HUDEP-2 (cell line): ENCODE measurements at regions not wholly inside any gene's neighbourhood (a gene's known extent, or its start where the extent isn't known, plus 50 kb on each side); places are given as distances from the start of the nearest gene placed in this dataset.

Experiments used
- DNase-seq, 76 experiments: peaks; one replicate each; lab custom pipeline; 2025; ENCODE audit not compliant: unreplicated experiment in 76 of 76; lab: John Stamatoyannopoulos, UW

DNA sequence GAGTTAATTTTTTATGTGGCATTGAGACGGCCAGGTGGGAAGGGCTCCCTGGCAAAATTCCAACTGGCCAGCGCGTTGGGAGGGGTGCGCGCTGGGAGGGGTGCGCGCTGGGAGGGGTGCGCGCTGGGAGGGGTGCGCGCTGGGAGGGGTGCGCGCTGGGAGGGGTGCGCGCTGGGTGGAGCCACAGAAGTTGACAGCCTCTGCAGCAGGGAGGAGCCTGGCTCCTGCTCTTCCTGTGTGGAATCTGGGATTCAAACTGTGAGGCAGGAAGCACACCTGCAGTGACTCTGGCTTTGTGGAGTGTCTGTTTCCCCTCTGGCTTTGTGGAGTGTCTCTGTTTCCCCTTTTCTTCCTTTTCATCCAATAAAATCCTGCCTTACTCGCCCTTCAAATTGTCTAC is 147.9 kb upstream of the CBLN2 start:
- no peak for DNase-seq

GRCh38 chr18:72687736-72688135 is 143.6 kb upstream of the CBLN2 start:
- DNase-seq, result no peak

- no peak for DNase-seq
These were observed 131.3 kb upstream of the CBLN2 start for GRCh38 chr18:72675394-72675793.

DNA sequence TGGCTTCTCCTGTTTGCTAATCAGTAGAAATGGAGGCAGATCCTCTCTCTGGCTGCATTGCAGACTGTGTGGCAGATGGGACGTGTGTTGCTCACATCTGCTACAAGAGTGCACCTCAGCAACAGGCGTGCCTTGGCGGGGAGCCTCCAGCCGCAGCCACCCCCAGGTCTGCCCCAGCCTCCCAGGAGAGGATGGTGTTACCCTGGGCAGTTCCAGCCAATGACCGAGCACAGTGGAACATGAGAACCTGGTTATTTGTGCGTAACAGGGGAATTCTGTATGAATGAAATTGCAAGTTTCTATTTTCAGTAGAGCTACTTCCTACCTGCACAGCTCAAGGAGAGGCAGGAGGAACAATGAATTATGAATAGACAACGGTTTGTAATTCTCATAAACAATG is 130.6 kb upstream of the CBLN2 start:
- no peak for DNase-seq

DNA sequence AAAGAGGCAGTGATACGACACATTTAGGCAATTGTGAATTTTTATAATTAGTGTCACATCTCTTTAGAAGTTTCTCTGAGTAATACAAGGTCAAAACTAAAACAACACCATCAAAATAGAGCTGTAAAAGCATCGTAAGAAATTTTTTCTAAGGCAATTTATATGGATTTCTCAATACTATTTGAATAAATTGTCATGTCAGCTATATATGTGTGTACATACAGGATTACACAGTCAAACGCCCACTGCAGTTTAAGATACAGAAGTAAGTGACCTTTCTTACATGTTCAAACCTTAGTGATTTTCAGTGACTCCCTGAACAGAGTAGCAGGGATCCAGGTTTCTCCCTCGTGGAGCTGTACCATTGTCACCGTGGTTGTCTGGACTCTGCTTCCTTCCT is 129.1 kb upstream of the CBLN2 start:
- no peak for DNase-seq

DNA sequence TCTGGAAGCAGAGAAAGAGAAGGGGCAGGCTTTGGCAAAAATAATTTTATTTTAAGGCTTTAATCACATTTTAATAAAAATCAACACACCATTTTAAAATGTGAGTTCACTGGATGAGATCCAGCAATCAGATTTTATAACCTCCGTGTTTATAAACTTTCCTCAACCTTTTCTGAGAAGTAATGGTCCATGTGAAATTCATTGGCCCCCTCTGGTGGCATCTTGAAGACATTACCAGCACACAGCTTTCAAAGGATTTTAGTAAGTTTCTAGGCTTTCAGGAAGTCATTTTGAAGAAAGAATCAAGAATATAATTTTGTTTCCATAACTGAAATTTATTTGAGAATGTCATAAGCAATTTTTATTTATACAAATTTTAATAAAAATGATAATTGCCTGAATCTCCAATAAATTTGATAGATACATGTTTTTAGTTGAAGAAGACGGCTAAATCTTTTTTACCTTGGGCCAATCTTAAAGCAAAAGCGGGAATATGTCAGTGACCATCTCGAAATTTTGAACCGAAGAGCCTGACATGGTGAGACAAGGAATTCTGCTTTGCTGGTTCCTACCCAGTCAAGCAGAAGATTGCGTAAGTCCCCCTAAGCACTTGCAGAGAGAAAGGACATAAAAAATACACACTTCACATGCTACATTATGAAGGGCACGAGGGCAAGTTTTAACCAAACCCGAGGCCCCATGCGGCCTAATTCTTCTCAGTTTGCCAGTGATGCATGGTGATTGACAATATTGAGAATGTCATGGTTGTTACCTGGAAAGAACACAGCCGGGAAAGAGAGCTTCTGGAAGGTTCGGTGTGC is 128.4 kb upstream of the CBLN2 start:
- DNase-seq, result peak in 3 of 76 experiments; percentile 7 to 19 (median 12)

DNA sequence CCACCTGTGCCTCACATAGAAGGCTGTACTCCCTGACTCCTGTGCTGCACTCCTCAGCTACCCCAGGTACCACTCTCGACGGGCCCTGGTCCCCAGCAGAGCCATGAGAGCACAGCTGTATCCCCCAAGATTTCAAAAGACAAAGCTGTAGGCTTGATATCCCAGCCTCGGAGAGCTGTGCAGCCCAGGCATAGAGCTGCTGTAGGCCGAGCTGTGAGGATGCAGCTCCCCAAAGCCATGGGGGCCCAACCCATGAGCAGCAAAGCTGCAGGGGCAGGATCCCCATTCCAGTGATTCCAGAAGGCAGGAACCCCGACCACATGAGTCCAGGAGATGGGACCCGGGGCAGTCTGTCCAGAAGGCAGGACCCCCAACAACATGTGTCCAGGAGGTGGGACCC is 123.8 kb upstream of the CBLN2 start:
- DNase-seq, result no peak

DNA sequence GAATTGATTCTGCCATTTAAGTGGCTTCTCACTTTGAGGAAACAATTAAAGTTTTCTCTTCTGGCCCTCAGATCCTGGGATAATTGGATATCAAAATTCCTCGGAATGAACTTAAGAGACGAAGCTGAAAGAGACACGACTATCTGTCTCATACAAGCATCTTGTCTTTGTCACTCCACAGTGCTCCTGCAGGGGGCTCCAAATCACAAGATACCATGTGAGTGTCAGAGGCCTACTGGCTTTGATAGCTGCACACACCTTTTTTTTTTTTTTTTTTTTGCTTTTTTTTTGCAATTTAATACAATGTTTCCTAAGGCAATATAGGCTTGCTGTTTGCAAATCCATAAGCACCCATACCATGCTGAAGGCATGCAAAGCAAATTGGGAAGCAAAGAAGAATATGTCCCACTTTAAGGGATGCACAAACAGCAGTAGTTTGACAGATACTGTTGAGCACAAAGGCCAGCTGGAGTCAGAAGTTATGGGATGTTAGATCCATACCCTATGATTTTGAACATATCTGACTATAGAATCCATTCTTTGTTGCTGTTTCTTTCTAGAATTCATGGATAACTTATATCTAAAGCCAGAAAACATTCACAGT is 109.0 kb upstream of the CBLN2 start:
- DNase-seq, result peak in 10 of 76 experiments; percentile 1 to 32 (median 14)

DNA sequence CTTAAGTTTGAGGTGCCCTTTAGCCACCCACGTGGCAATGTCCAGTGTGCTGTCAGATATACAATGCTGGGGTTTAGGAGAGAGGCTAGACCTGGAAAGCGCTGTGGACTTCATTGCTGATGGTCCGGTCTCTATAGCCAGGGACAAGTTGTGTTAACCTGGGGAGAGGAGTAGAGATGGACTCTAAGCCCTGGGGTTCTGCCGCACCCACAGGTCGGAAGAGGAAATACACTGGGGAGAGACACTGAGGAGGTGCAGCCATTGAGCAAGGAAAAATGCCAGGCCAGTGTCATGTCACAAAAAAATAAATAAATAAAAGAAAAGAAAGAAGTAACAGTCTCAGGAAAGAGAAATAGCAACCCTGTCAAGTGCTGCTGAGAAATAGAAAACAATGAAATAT is 106.9 kb upstream of the CBLN2 start:
- no peak for DNase-seq

GRCh38 chr18:72648481-72648960 is 104.4 kb upstream of the CBLN2 start:
- DNase-seq, result no peak

- DNase-seq, result no peak
These were observed 103.9 kb upstream of the CBLN2 start for GRCh38 chr18:72648079-72648478.

DNA sequence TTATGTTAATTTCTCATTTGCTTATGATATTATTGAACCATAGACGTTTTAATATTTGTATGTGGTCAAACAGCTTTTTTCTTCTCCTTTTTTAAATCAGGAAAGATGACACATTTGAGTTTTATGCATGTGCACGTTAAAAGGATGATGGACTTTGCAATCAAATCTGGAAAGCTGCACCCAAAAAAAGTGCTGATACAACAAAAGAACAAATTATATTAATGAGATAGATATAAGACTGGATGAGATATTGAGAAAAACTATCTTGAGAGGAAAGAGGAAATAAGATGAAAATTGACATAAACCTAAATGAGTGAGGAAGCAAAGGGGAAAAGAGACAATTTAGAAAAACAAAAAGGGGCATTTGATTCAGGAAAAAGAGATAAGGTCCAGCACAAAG is 96.4 kb upstream of the CBLN2 start:
- no peak for DNase-seq

- DNase-seq, result no peak
These were observed 94.2 kb upstream of the CBLN2 start for GRCh38 chr18:72638376-72638775.

DNA sequence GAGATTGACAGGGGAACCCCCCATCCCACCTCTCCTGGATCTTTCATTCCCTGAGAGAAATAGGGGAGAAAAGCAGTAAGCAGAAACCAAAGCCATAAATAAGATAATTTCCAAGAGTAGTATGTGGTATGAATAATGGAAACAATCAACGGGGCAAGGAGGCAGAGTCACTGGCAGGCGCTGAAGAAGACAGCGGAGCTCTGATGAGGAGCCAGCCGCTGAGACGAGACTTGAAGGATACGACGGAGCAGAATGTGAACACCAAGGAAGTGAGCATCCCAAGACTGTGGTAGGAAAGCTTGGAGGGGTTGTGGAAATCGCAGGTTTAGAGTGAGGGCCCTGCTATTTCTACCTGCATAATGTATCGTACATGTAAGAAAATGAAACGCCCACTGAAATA is 93.6 kb upstream of the CBLN2 start:
- DNase-seq, result no peak

GRCh38 chr18:72637299-72637698 is 93.2 kb upstream of the CBLN2 start:
- DNase-seq, result no peak

- DNase-seq, result no peak
These were observed 92.5 kb upstream of the CBLN2 start for GRCh38 chr18:72636611-72637010.

DNA sequence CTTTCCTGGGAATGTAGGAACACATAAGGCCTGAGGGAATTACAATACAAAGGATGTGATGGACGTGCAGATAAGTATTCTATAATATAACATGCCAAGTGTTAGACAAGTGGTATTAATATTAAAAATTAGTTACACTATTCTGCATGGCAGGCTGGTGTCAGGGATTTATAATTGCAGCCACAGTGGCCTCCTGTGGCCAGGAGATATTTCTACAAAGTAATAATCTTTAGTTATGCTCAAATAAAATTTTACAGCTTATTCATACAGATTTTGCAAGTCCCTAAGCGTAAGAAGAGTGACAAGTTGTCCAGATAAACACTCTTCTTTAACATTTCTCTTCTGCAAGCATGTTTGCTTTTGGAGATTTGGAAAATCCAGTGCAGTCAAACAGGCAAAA is 90.4 kb upstream of the CBLN2 start:
- no peak for DNase-seq

- DNase-seq, result no peak
These were observed 86.8 kb upstream of the CBLN2 start for GRCh38 chr18:72630991-72631390.

GRCh38 chr18:72623444-72623843 is 79.3 kb upstream of the CBLN2 start:
- no peak for DNase-seq

- DNase-seq, result no peak
These were observed 69.4 kb upstream of the CBLN2 start for GRCh38 chr18:72613534-72613930.

GRCh38 chr18:72612894-72613533 is 68.9 kb upstream of the CBLN2 start:
- DNase-seq, result no peak

GRCh38 chr18:72605376-72605775 is 61.2 kb upstream of the CBLN2 start:
- DNase-seq, result no peak
